Breast epithelium (tissue), 4 donors: ENCODE measurements at regions not wholly inside any gene's neighbourhood (a gene's known extent, or its start where the extent isn't known, plus 50 kb on each side); places are given as distances from the start of the nearest gene placed in this dataset.

Source experiments
- DNase-seq, 2 donors: peaks; one replicate each; pipeline ENCODE4 v3.0.0-alpha.2; 2019; ENCODE audit warnings: low spot score in 2 of 2
- H3K27ac ChIP-seq, 2 donors: fragments of 200-600 bp; sonication (generic) in 1 of 2; one replicate each; pipeline ENCODE4 v1.5.1; 2016 to 2019; ENCODE audit warnings: mild to moderate bottlenecking in 1 of 2
- H3K27me3 ChIP-seq, 2 donors: fragments of 200-600 bp; sonication (generic) in 1 of 2; one replicate each; pipeline versions ENCODE4 v1.5.1 to v1.6.0; 2017 to 2019; ENCODE audit warnings: control low read depth in 1 of 2, mild to moderate bottlenecking in 1 of 2
- H3K36me3 ChIP-seq: fragments of 200-600 bp; one replicate; pipeline ENCODE4 v1.5.1; 2019
- H3K4me1 ChIP-seq, 2 donors: fragments of 200-600 bp; sonication (generic); one replicate each; pipeline ENCODE4 v1.5.1; 2016 to 2019; ENCODE audit warnings: control low read depth in 1 of 2
- H3K4me3 ChIP-seq, 3 donors: fragments of 200-600 bp; sonication (generic); 1 replicate in 2 of 3; 2 replicates in 1 of 3; pipeline ENCODE4 v1.5.1; 2016 to 2019; ENCODE audit warnings: mild to moderate bottlenecking in 3 of 3, moderate library complexity in 2 of 3
- H3K9me3 ChIP-seq, 2 donors: fragments of 200-600 bp; sonication (generic) in 1 of 2; one replicate each; pipeline ENCODE4 v1.5.1; 2016 to 2019; ENCODE audit warnings: control low read depth in 1 of 2
- CTCF ChIP-seq, 3 donors: fragments of 450-650 bp; IDR thresholded peaks; one replicate each; pipeline ENCODE4 v1.5.1; 2016 to 2017; ENCODE audit warnings: antibody characterized with exemption in 3 of 3, mild to moderate bottlenecking in 3 of 3, moderate library complexity in 3 of 3
- POLR2A ChIP-seq: fragments of 450-650 bp; IDR thresholded peaks from one replicate; pipeline ENCODE4 v1.6.1; 2016; ENCODE audit warnings: antibody characterized with exemption, mild to moderate bottlenecking, moderate library complexity
- POLR2AphosphoS5 ChIP-seq, 3 donors: sonication (generic); formaldehyde crosslinking; IDR thresholded peaks; one replicate each; pipeline ENCODE4 v1.6.1; 2017; ENCODE audit warnings: antibody characterized with exemption in 3 of 3
- intact Hi-C: fragments of 100-400 bp; cut with DNase I; formaldehyde crosslinking; loops from one replicate; pipeline ENCODE4 v1.15.1; 2023; ENCODE audit warnings: low total_unique reads

GRCh38 chr10:104526188-104526587 lies 114.9 kb upstream of the SORCS3 start:
- H3K9me3 ChIP-seq, result no peaks in the 10 kb centered on the region
- H3K4me3 ChIP-seq, result no peak overlapping the region
- no peaks in the 10 kb centered on the region for H3K36me3 ChIP-seq
- no peak overlapping the region for H3K27ac ChIP-seq
- DNase-seq, result no peak
- intact Hi-C loops, result no loop called here
- no peaks in the 10 kb centered on the region for H3K27me3 ChIP-seq
- TF ChIP-seq CTCF (IDR thresholded peaks at IDR 0.05) (no peak), POLR2A (no peak), POLR2AphosphoS5 (IDR thresholded peaks at IDR 0.05) (no peak)
- H3K4me1 ChIP-seq, result no peaks in the 10 kb centered on the region

GRCh38 chr10:104527013-104527412 lies 114.1 kb upstream of the SORCS3 start:
- Histone ChIP-seq H3K36me3 (no peaks in the 10 kb centered on the region), H3K4me1 (no peaks in the 10 kb centered on the region), H3K9me3 (no peaks in the 10 kb centered on the region), H3K4me3 (no peak overlapping the region), H3K27ac (no peak overlapping the region), H3K27me3 (no peaks in the 10 kb centered on the region)
- intact Hi-C loops, result no loop called here
- TF ChIP-seq CTCF (IDR thresholded peaks at IDR 0.05) (no peak), POLR2A (no peak), POLR2AphosphoS5 (IDR thresholded peaks at IDR 0.05) (no peak)
- DNase-seq, result no peak

- DNase-seq, result no peak
- no peaks in the 10 kb centered on the region for H3K4me1 ChIP-seq
- H3K9me3 ChIP-seq, result no peaks in the 10 kb centered on the region
- H3K27ac ChIP-seq, result no peak overlapping the region
- TF ChIP-seq POLR2A, result no peak
- no peak for TF ChIP-seq POLR2AphosphoS5 (IDR thresholded peaks at IDR 0.05)
- TF ChIP-seq CTCF (IDR thresholded peaks at IDR 0.05), result no peak
- no peaks in the 10 kb centered on the region for H3K36me3 ChIP-seq
- intact Hi-C loops, result no loop called here
- H3K27me3 ChIP-seq, result no peaks in the 10 kb centered on the region
- no peak overlapping the region for H3K4me3 ChIP-seq
These were observed 100.9 kb upstream of the SORCS3 start for GRCh38 chr10:104540181-104540580.

GRCh38 chr10:104541820-104542219 lies 99.3 kb upstream of the SORCS3 start:
- no peaks in the 10 kb centered on the region for H3K36me3 ChIP-seq
- no peak overlapping the region for H3K27ac ChIP-seq
- H3K9me3 ChIP-seq, result no peaks in the 10 kb centered on the region
- DNase-seq, result no peak
- H3K4me3 ChIP-seq, result no peak overlapping the region
- H3K27me3 ChIP-seq, result no peaks in the 10 kb centered on the region
- intact Hi-C loops, result no loop called here
- no peak for TF ChIP-seq POLR2AphosphoS5 (IDR thresholded peaks at IDR 0.05)
- no peak for TF ChIP-seq POLR2A
- TF ChIP-seq CTCF (IDR thresholded peaks at IDR 0.05), result no peak
- no peaks in the 10 kb centered on the region for H3K4me1 ChIP-seq

GRCh38 chr10:104546336-104546735 lies 94.8 kb upstream of the SORCS3 start:
- H3K4me1 ChIP-seq, result no peaks in the 10 kb centered on the region
- peaks cover 0 to 3% of the 10 kb centered on the region in 2 donors for H3K27me3 ChIP-seq
- intact Hi-C loops, result no loop called here
- no peak overlapping the region for H3K27ac ChIP-seq
- no peak for DNase-seq
- H3K9me3 ChIP-seq, result no peaks in the 10 kb centered on the region
- no peaks in the 10 kb centered on the region for H3K36me3 ChIP-seq
- TF ChIP-seq POLR2AphosphoS5 (IDR thresholded peaks at IDR 0.05), result no peak
- H3K4me3 ChIP-seq, result no peak overlapping the region

- DNase-seq, result no peak
- H3K4me1 ChIP-seq, result no peaks in the 10 kb centered on the region
- H3K27me3 ChIP-seq, result peaks cover 0 to 7% of the 10 kb centered on the region in 2 donors
- intact Hi-C loops, result no loop called here
- H3K27ac ChIP-seq, result no peak overlapping the region
- no peak overlapping the region for H3K4me3 ChIP-seq
- H3K36me3 ChIP-seq, result no peaks in the 10 kb centered on the region
- no peaks in the 10 kb centered on the region for H3K9me3 ChIP-seq
- TF ChIP-seq CTCF (IDR thresholded peaks at IDR 0.05), result no peak
- no peak for TF ChIP-seq POLR2A
- no peak for TF ChIP-seq POLR2AphosphoS5 (IDR thresholded peaks at IDR 0.05)
These were observed 94.3 kb upstream of the SORCS3 start for GRCh38 chr10:104546756-104547155.
